ENCODE measurements at regions not wholly inside any gene's neighbourhood (a gene's known extent, or its start where the extent isn't known, plus 50 kb on each side); places are given as distances from the start of the nearest gene placed in this dataset.

DNA sequence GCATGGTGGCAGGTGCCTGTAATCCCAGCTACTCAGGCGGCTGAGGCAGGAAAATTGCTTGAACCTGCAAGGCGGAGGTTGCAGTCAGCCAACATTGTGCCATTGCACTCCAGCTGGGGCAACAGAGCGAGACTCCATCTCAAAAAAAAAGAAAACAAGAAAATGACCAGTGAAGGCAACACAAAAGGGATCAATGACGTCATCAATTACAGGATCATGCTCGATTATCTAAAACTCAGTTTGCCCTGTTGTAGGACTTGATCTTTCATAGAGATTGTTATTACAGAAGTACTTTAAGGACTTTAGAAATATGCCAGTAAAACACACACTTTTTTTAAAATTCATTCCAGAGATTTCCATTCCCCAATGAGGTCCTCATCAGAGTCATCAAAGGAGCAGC lies 147.8 kb downstream of the ETS2 start:
- no peak for DNase-seq

GRCh38 chr21:38952890-38953289 lies 147.2 kb downstream of the ETS2 start:
- DNase-seq: no peak

- no peak for DNase-seq
Observed at GRCh38 chr21:38951095-38951730, 145.5 kb downstream of the ETS2 start.

- no peak for DNase-seq
Observed at GRCh38 chr21:38950435-38951094, 144.8 kb downstream of the ETS2 start.

DNA sequence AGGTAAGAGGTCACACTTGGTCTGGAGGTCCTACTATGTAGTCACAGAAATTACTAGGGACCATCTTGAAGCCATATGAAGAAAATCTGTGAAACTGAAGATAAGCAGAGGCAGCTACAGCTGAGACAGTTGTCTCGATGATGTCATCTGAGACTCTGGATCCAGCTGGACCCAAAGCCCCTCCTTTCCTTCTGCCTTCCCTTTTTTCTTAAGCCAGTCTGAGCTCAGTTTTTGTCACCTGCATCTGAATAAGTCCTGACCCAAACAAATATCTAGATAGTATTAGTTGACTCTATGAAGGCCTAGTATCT lies 143.3 kb downstream of the ETS2 start:
- no peak for DNase-seq

DNA sequence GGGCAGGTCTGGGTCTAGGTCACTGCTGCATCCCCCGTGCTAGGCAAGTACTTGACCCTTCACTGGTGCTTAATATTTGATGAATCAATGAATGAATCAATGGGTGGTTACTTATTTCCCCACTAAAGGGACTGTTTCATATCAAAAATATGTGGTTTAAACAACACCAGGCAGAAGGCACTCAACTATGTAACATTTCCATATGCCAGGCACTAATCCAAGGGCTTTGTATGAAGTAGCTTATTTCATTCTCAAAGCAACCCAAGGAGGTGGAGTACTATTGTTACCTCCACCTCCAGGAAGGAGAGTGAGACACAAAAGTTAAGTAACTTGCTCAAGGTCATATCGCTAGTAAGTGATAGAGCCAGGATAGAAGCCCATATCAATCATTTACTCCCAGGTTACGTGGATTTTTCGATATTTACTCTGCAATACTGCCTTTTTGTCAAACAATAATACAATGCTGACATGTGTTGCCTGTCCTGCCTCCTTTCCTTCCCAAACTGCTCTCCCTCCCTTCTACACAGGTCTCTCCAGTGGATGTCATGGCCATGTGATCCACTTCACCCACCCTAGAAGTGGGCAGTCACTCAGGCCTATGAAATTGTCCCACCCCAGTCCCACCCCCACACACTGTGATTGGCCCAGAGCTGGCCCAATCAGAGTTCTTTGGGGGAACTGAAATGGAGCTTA lies 142.8 kb downstream of the ETS2 start:
- DNase-seq: no peak

DNA sequence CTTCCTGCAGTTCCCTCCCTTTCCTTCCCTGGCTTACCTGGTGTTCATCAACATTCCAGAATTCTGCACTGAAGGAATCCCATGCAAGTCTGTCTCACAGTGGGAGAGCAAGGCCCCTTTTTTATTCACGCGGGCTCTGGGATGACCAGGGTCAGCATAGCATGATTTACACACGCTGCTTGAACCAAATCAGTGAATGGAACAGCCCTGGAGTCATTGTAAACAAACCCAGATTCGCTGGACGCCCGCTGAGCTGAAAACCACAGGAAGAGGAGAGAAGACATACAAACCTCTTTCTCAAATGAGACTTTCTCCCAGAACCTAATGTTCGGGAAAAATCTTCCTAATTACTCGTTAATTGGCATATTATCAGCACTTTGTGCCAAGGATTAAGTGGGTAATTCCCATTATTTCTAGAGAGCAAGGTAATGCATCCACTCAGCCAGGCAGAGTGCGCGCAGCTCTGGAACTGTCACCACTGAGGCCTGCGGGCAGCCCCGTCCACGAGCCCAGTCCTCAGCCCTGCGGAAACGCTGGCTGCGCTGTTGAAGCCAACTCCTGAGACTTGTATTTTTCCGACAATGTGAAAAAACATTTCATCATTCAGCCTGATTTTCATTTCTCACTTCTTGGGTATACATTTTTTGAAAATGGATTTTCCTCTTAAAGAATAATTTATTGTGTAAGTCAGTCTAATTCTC lies 140.0 kb downstream of the ETS2 start:
- no peak for DNase-seq

DNA sequence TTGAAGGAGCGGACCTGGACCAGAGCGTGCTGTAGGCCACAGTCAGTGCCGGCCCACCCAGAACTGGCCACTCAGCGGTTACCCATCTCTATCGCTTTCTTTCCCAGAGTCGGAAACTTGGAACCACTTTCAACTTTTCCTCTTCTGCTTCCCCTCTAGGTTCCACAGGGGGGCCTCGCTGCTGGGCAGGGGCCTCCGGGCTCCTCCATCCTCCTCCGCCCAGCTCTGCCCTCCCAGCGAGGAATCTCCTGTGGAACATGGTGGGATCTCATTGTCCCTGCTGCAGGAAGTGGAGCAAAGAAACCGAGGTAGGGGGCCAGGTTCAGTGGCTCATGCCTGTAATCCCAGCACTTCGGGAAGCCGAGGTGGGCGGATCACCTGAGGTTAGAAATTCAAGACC lies 139.2 kb downstream of the ETS2 start:
- no peak for DNase-seq

GRCh38 chr21:38944402-38944801 lies 138.7 kb downstream of the ETS2 start:
- DNase-seq: no peak

- no peak for DNase-seq
Observed at GRCh38 chr21:38942748-38943211, 137.1 kb downstream of the ETS2 start.

DNA sequence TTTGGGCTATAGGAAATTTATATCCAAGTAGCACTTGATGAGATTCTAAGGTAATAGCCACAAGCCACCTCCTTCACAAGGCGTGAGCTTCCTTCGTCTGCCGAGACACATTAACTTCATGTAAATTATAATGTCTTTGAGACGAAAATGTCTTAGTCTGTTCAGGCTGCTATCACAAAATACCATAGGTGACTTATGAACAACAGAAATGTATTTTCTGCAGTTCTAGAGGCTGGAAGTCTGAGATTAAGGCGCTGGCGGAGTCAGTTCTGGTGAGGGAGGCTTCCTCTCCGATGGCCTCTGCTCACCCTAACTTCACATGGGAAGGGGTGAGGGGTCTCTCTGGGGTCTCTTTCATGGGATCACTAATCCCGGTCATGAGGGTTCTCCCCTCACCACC lies 133.0 kb downstream of the ETS2 start:
- no peak for DNase-seq

- no peak for DNase-seq
Observed at GRCh38 chr21:38938343-38938742, 132.6 kb downstream of the ETS2 start.

GRCh38 chr21:38937844-38938243 lies 132.1 kb downstream of the ETS2 start:
- no peak for DNase-seq

- DNase-seq: no peak
Observed at GRCh38 chr21:38937286-38937790, 131.6 kb downstream of the ETS2 start.

- no peak for DNase-seq
Observed at GRCh38 chr21:38936240-38936639, 130.5 kb downstream of the ETS2 start.

GRCh38 chr21:38933731-38934130 lies 128.0 kb downstream of the ETS2 start:
- no peak for DNase-seq

DNA sequence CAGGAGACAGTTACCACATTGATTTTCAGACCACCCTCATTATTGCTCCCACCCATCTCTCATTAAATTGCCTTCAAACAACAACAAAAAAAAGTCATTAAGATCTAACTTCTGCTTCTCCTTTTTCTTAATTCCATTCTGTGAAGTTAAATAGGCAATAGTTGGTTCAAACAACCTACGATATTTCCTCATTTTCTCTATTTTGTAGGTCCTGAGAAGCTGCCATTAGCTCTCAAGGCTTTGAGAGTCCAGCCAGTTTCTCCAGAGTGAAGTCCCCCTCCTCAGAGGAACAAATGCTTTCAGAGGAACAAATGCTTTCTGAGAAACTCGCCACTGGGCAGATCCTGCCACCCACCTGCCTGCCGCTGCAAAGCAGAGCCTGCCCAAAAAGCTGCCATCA lies 125.6 kb downstream of the ETS2 start:
- no peak for DNase-seq

GRCh38 chr21:38930853-38931252 lies 125.1 kb downstream of the ETS2 start:
- peak; percentile 53 for DNase-seq

DNA sequence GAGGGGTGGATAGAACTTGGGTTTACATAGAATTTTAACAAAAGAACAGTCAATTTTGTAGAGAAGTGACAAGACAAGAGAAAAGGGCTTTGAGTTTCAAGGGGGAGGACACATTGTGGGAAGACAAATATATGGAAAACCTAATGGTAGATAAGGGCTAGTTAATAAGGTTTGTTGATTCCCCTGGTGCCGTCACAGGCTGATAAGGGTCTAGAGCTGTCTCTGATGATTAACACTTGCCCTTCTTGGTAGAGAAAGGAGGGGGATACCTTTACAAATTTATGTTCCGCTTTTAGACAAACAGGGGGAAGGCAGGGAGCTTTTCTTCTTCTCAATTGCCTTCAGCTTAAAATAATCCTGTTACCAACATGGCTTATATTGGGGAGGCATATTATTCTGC lies 124.3 kb downstream of the ETS2 start:
- DNase-seq: no peak

- DNase-seq: no peak
Observed at GRCh38 chr21:38929652-38930051, 123.9 kb downstream of the ETS2 start.

- no peak for DNase-seq
Observed at GRCh38 chr21:38929142-38929541, 123.4 kb downstream of the ETS2 start.

DNA sequence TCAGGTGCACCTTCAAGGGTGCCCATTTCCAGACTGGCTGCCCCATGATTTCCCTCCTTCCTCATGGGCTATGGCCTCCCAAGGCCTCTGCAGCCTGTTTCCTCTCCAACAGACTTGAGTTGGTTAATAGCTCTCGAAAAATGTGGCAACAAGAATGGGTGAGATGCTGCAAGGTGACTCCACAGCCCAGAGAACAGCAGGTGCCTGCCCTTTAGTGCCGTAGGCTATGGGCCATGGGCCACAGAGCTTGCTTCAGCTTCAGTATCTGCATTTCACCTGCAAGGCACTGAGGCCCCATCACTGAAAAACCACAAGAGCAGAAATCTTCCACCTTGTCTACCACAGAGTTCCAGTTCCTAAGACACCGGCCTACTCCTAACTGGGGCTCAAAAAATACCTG lies 122.0 kb downstream of the ETS2 start:
- no peak for DNase-seq

GRCh38 chr21:38925923-38926322 lies 120.2 kb downstream of the ETS2 start:
- peak; percentile 91 for DNase-seq

- DNase-seq: no peak
Observed at GRCh38 chr21:38925478-38925877, 119.7 kb downstream of the ETS2 start.

All from femur (tissue), 1 donor.